ENCODE measurements at regions not wholly inside any gene's neighbourhood (a gene's known extent, or its start where the extent isn't known, plus 50 kb on each side); places are given as distances from the start of the nearest gene placed in this dataset.

DNA sequence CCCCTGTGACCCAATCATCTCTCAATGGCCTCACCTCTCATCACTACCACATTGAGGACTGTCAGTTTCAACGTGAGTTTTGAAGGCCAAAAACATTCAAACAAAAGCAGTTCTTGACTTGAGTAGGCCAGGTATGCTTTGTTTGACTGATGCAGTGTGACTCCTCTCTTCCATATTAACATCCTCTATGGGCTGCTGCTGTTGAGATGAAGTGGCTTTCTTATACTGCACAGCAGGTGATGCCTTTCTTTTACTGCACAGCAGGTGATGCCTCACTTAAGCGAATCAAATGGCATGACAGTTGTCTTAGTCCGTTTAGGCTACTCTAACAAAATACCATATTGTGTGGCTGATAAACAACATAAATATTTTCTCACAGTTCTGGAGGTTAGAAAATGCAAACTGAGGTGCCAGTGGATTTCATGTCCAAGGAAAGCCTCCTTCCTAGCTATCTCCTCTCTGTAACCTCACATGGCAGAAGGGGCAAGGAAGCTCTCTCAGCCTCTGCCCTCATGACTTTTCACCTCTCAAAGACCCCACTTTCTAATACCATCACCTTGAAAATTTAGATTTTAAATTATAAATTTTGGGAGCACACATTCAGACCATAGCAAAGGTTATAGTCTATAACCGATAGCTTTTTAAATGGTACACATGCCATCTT lies 2267.9 kb upstream of the AGA start:
- TF ChIP-seq ZNF274 (IDR thresholded peaks at IDR 0.05; ENCODE audit: low read depth, low read length) (no peak), SUZ12 (IDR thresholded peaks at IDR 0.05; ENCODE audit: extremely low read depth, insufficient read depth, insufficient read length) (no peak)

Data from NT2/D1 (cell line).